SK-N-MC (cell line): ENCODE measurements at regions not wholly inside any gene's neighbourhood (a gene's known extent, or its start where the extent isn't known, plus 50 kb on each side); places are given as distances from the start of the nearest gene placed in this dataset.

Source experiments
- DNase-seq: peaks from one replicate; pipeline ENCODE4 v3.0.0-alpha.2; 2011; ENCODE audit warnings: low read depth, low spot score
- H3K27ac ChIP-seq: fragments of 200-600 bp; sonication (generic); 2 replicates; pipeline ENCODE4 v1.5.1; 2016; ENCODE audit warnings: mixed run types
- H3K36me3 ChIP-seq: fragments of 200-600 bp; sonication (generic); 2 replicates; pipeline ENCODE4 v1.6.1; 2017; ENCODE audit warnings: antibody characterized with exemption, low read length, mixed read lengths; ENCODE audit not compliant: insufficient read depth
- H3K4me3 ChIP-seq: fragments of 200-600 bp; sonication (generic); 2 replicates; pipeline ENCODE4 v1.5.1; 2016
- H3K9ac ChIP-seq: fragments of 200-600 bp; sonication (generic); 2 replicates; pipeline ENCODE4 v1.8.0; 2017; ENCODE audit warnings: mixed run types, mixed read lengths; ENCODE audit not compliant: insufficient read length
- H3K9me3 ChIP-seq: fragments of 200-600 bp; sonication (generic); 2 replicates; pipeline ENCODE4 v1.6.1; 2017; ENCODE audit warnings: low read depth, mild to moderate bottlenecking, antibody characterized with exemption, low read length, moderate library complexity, mixed read lengths
- EZH2 ChIP-seq: fragments of 200-600 bp; sonication (generic); IDR thresholded peaks from one replicate; pipeline ENCODE4 v1.6.1; 2017; ENCODE audit warnings: antibody characterized with exemption
- FOXP2 ChIP-seq: optimal IDR thresholded peaks from 2 replicates; pipeline ENCODE3; 2011; ENCODE audit warnings: mild to moderate bottlenecking, moderate library complexity; ENCODE audit not compliant: insufficient read depth; ENCODE audit errors: extremely low read length, control extremely low read depth
- POLR2AphosphoS5 ChIP-seq: IDR thresholded peaks from 2 replicates; pipeline ENCODE4 v1.6.1; 2012; ENCODE audit warnings: mild to moderate bottlenecking, low read depth, low read length, borderline replicate concordance

GRCh38 chr6:121748850-121749249 lies 313.4 kb downstream of the GJA1 start:
- Histone ChIP-seq H3K9ac (no peak overlapping the region), H3K9me3 (no peaks in the 10 kb centered on the region), H3K27ac (no peak overlapping the region), H3K36me3 (no peaks in the 10 kb centered on the region), H3K4me3 (no peak overlapping the region)
- no peak for DNase-seq
- TF ChIP-seq POLR2AphosphoS5 (no peak), EZH2 (no peak), FOXP2 (no peak)

DNA sequence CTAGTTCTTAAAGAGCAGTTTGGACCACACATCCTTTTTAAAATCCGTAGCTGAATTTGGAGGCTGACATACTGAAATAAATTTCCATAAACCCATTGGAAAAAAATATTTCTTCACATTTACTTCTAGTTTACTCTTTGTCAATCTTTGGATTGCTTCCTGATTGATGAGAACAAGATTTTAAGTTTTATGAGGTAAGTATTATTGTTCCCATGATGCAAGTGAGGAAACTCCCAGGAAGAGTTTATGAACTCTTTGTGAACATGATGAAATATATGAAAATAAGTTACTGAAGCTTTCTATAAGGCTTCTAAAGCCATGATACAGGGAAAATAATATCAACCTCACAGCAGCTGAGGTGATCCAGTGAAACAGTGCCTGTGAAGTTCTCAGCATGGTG lies 320.0 kb downstream of the GJA1 start:
- H3K27ac ChIP-seq: no peak overlapping the region
- H3K36me3 ChIP-seq: no peaks in the 10 kb centered on the region
- no peak for DNase-seq
- H3K4me3 ChIP-seq: no peak overlapping the region
- no peaks in the 10 kb centered on the region for H3K9me3 ChIP-seq
- H3K9ac ChIP-seq: no peak overlapping the region
- TF ChIP-seq POLR2AphosphoS5: no peak
- no peak for TF ChIP-seq EZH2
- no peak for TF ChIP-seq FOXP2

DNA sequence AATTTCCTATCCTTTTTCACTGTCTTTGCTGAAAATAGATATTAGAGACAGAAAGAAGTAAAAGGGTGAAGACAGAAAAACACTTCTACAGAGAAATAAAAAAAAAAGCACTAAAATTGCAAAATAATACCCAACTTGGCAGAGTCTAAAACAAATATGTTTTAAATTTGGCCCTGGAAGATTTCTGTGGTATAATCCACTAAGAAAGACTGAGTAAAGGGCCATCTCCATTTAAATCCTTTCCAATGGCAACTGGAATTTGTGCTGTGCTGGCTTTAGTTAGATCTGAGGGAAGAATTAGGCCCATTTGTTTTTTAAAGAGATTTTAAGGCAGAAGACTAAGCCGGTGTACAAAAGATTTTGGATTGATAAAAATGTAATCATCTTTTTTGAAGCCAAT lies 321.2 kb downstream of the GJA1 start:
- no peak for DNase-seq
- Histone ChIP-seq H3K36me3 (no peaks in the 10 kb centered on the region), H3K9me3 (no peaks in the 10 kb centered on the region), H3K4me3 (no peak overlapping the region), H3K27ac (no peak overlapping the region), H3K9ac (no peak overlapping the region)
- no peak for TF ChIP-seq EZH2
- no peak for TF ChIP-seq POLR2AphosphoS5
- no peak for TF ChIP-seq FOXP2

- H3K9ac ChIP-seq: no peak overlapping the region
- no peaks in the 10 kb centered on the region for H3K9me3 ChIP-seq
- H3K4me3 ChIP-seq: no peak overlapping the region
- no peaks in the 10 kb centered on the region for H3K36me3 ChIP-seq
- no peak for DNase-seq
- TF ChIP-seq EZH2: no peak
- no peak for TF ChIP-seq POLR2AphosphoS5
- no peak for TF ChIP-seq FOXP2
- H3K27ac ChIP-seq: no peak overlapping the region
These were observed 323.9 kb downstream of the GJA1 start for GRCh38 chr6:121759370-121759769.

GRCh38 chr6:121760191-121760590 lies 324.7 kb downstream of the GJA1 start:
- no peaks in the 10 kb centered on the region for H3K36me3 ChIP-seq
- DNase-seq: no peak

DNA sequence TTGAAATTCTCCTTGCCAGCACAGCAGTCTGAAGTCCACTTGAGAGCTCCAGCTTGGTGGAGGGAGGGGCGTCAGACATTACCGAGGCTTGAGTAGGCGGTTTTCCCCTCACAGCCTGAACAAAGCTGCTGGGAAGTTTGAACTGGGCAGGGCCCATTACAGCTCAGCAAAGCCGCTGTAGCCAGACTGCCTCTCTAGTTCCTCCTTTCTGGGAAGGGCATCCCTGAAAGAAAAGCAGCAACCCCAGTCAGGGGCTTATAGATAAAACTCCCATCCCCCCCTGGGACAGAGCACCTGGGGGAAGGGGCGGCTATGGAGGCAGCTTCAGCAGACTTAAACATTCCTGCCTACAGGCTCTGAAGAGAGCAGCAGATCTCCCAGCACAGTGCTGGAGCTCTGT lies 325.3 kb downstream of the GJA1 start:
- no peak overlapping the region for H3K4me3 ChIP-seq
- H3K9ac ChIP-seq: no peak overlapping the region
- H3K9me3 ChIP-seq: no peaks in the 10 kb centered on the region
- DNase-seq: no peak
- H3K27ac ChIP-seq: no peak overlapping the region
- no peak for TF ChIP-seq EZH2
- no peak for TF ChIP-seq POLR2AphosphoS5
- no peak for TF ChIP-seq FOXP2
- H3K36me3 ChIP-seq: no peaks in the 10 kb centered on the region

More at GRCh38 chr6:121760191-121760590, 324.7 kb downstream of the GJA1 start:
- TF ChIP-seq FOXP2: no peak
- TF ChIP-seq EZH2: no peak
- no peak for TF ChIP-seq POLR2AphosphoS5
- Histone ChIP-seq H3K27ac (no peak overlapping the region), H3K9ac (no peak overlapping the region), H3K4me3 (no peak overlapping the region), H3K9me3 (no peaks in the 10 kb centered on the region)

DNA sequence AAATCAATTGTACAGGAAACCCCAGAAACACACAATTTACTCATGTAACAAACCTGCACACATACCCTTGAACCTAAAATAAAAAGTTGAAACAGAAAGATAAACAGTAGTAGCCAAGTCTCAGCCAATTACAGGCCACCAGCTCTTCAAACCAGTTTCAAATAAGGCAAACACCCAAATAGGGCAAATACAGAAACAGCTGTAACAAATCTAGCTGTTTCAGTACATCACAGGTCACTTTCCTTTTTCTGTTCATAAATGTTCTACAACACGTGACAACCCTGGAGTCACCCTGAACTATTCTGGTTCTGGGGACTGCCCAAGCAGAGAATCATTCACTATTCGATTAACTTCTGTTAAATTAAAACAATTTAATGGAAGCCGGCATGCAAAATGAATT lies 329.0 kb downstream of the GJA1 start:
- no peak for DNase-seq
- no peaks in the 10 kb centered on the region for H3K36me3 ChIP-seq
- no peak overlapping the region for H3K9ac ChIP-seq
- no peak for TF ChIP-seq POLR2AphosphoS5
- no peak for TF ChIP-seq EZH2
- TF ChIP-seq FOXP2: no peak
- H3K27ac ChIP-seq: no peak overlapping the region
- H3K9me3 ChIP-seq: no peaks in the 10 kb centered on the region
- H3K4me3 ChIP-seq: no peak overlapping the region

DNA sequence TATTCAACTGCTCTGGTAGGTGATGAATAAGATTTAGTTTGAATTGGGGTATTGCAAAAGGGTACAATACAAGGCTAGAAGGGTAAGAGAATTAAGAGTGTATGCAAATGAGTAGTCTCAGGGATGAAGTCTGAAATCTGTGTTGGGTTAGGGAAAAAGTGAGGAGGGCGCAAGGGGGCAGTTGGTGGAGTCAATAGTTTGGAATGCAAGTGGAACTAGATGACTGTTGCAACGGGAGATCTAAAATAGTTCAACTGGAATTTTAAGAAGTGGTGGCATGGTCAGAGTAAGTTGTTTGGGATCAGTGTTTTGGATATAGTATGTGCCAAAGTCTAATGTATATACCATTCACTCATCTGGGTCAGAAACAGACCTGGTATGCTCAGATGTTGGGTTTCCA lies 329.6 kb downstream of the GJA1 start:
- no peak overlapping the region for H3K4me3 ChIP-seq
- TF ChIP-seq EZH2 (no peak), FOXP2 (no peak), POLR2AphosphoS5 (no peak)
- H3K9ac ChIP-seq: no peak overlapping the region
- no peak for DNase-seq
- no peak overlapping the region for H3K27ac ChIP-seq
- H3K9me3 ChIP-seq: no peaks in the 10 kb centered on the region
- no peaks in the 10 kb centered on the region for H3K36me3 ChIP-seq

DNA sequence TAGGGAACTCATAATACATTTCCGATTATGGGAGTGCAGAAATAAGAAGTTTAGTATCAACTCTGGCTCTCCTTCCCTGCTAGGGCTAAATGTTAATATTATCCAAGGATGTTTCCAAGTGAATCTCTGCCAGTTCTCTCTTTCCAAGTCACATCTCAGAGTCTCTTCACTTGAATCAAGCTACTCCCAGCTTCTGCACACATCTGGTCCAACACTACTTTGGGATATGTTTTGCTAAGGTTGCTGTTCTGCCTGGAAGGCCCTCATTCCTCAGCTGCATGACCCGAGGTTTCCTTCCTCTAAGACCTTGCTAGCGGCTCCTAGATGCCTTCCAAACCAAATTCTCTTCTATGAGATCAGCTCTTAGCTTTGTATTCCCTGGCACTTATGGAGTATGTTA lies 331.8 kb downstream of the GJA1 start:
- DNase-seq: no peak
- Histone ChIP-seq H3K27ac (no peak overlapping the region), H3K9ac (no peak overlapping the region), H3K36me3 (no peaks in the 10 kb centered on the region), H3K4me3 (no peak overlapping the region), H3K9me3 (no peaks in the 10 kb centered on the region)
- TF ChIP-seq EZH2: no peak
- no peak for TF ChIP-seq FOXP2
- TF ChIP-seq POLR2AphosphoS5: no peak
